Central memory CD8-positive, alpha-beta T cell (primary cell): ENCODE measurements at regions not wholly inside any gene's neighbourhood (a gene's known extent, or its start where the extent isn't known, plus 50 kb on each side); places are given as distances from the start of the nearest gene placed in this dataset.

Source experiments
- ATAC-seq: fragments of 150-1000 bp; cut with Tn5 transposase; replicated peaks from 2 replicates; pipeline ENCODE4 v1.10.0; 2022; ENCODE audit warnings: mild to moderate bottlenecking, moderate FRiP score, moderate number of reproducible peaks; ENCODE audit not compliant: poor library complexity, severe bottlenecking; ENCODE audit errors: extremely low read depth
- DNase-seq, 2 donors: peaks; one replicate each; pipeline ENCODE4 v3.0.0; 2021; ENCODE audit warnings: low spot score in 2 of 2
- H3K27ac Mint-ChIP-seq: one replicate; pipeline ENCODE4 v1.8.0; 2022; ENCODE audit warnings: low read depth, mild to moderate bottlenecking, moderate library complexity, mixed read lengths
- H3K27me3 Mint-ChIP-seq: one replicate; pipeline ENCODE4 v1.8.0; 2022; ENCODE audit warnings: mixed read lengths
- H3K36me3 Mint-ChIP-seq: one replicate; pipeline ENCODE4 v1.8.0; 2022; ENCODE audit warnings: mild to moderate bottlenecking, moderate library complexity, mixed read lengths; ENCODE audit not compliant: insufficient read depth
- H3K4me1 Mint-ChIP-seq: one replicate; pipeline ENCODE4 v1.8.0; 2022; ENCODE audit warnings: mixed read lengths
- H3K4me3 Mint-ChIP-seq: one replicate; pipeline ENCODE4 v1.8.0; 2022; ENCODE audit warnings: mild to moderate bottlenecking, moderate library complexity, mixed read lengths
- H3K9me3 Mint-ChIP-seq: one replicate; pipeline ENCODE4 v1.8.0; 2022; ENCODE audit warnings: mixed read lengths

- H3K4me3 Mint-ChIP-seq: no peak overlapping the region
- DNase-seq: no peak
- no peak for ATAC-seq
- H3K4me1 Mint-ChIP-seq: no peaks in the 10 kb centered on the region
- no peak overlapping the region for H3K27ac Mint-ChIP-seq
- H3K27me3 Mint-ChIP-seq: peaks cover 12% of the 10 kb centered on the region
- no peaks in the 10 kb centered on the region for H3K9me3 Mint-ChIP-seq
- no peaks in the 10 kb centered on the region for H3K36me3 Mint-ChIP-seq
Measured at GRCh38 chr2:215782965-215783364, 230.4 kb downstream of the MREG start.

GRCh38 chr2:215782295-215782694 lies 231.1 kb downstream of the MREG start:
- H3K27ac Mint-ChIP-seq: no peak overlapping the region
- ATAC-seq (no peak), DNase-seq (no peak)
- H3K9me3 Mint-ChIP-seq: no peaks in the 10 kb centered on the region
- H3K36me3 Mint-ChIP-seq: no peaks in the 10 kb centered on the region
- no peak overlapping the region for H3K4me3 Mint-ChIP-seq
- H3K27me3 Mint-ChIP-seq: peaks cover 19% of the 10 kb centered on the region
- H3K4me1 Mint-ChIP-seq: no peaks in the 10 kb centered on the region

- Mint-ChIP-seq H3K36me3 (no peaks in the 10 kb centered on the region), H3K27me3 (peaks cover 30% of the 10 kb centered on the region), H3K4me1 (no peaks in the 10 kb centered on the region), H3K4me3 (no peak overlapping the region), H3K27ac (no peak overlapping the region), H3K9me3 (no peaks in the 10 kb centered on the region)
- no peak for ATAC-seq
- no peak for DNase-seq
Measured at GRCh38 chr2:215780907-215781685, 232.3 kb downstream of the MREG start.

- H3K4me3 Mint-ChIP-seq: no peak overlapping the region
Measured at GRCh38 chr2:215780313-215780712, 233.0 kb downstream of the MREG start.

GRCh38 chr2:215779912-215780311 lies 233.4 kb downstream of the MREG start:
- Mint-ChIP-seq H3K4me1 (no peaks in the 10 kb centered on the region), H3K27ac (no peak overlapping the region), H3K4me3 (no peak overlapping the region), H3K36me3 (no peaks in the 10 kb centered on the region), H3K9me3 (no peaks in the 10 kb centered on the region), H3K27me3 (peaks cover 42% of the 10 kb centered on the region)
- no peak for DNase-seq
- ATAC-seq: no peak

More at GRCh38 chr2:215780313-215780712, 233.0 kb downstream of the MREG start:
- H3K27ac Mint-ChIP-seq: no peak overlapping the region
- H3K27me3 Mint-ChIP-seq: peaks cover 38% of the 10 kb centered on the region
- H3K4me1 Mint-ChIP-seq: no peaks in the 10 kb centered on the region
- no peaks in the 10 kb centered on the region for H3K36me3 Mint-ChIP-seq
- DNase-seq: no peak
- no peak for ATAC-seq
- H3K9me3 Mint-ChIP-seq: no peaks in the 10 kb centered on the region

GRCh38 chr2:215777465-215778044 lies 235.8 kb downstream of the MREG start:
- Mint-ChIP-seq H3K36me3 (no peaks in the 10 kb centered on the region), H3K27me3 (peaks cover 56% of the 10 kb centered on the region), H3K4me1 (no peaks in the 10 kb centered on the region), H3K27ac (no peak overlapping the region), H3K4me3 (no peak overlapping the region), H3K9me3 (no peaks in the 10 kb centered on the region)
- DNase-seq (no peak), ATAC-seq (no peak)

GRCh38 chr2:215775106-215775505 lies 238.2 kb downstream of the MREG start:
- Mint-ChIP-seq H3K27me3 (peaks cover 56% of the 10 kb centered on the region), H3K9me3 (no peaks in the 10 kb centered on the region), H3K4me1 (no peaks in the 10 kb centered on the region), H3K36me3 (no peaks in the 10 kb centered on the region), H3K27ac (no peak overlapping the region), H3K4me3 (no peak overlapping the region)
- DNase-seq: no peak
- no peak for ATAC-seq

GRCh38 chr2:215773728-215774127 lies 239.6 kb downstream of the MREG start:
- no peak for DNase-seq
- H3K9me3 Mint-ChIP-seq: no peaks in the 10 kb centered on the region
- no peaks in the 10 kb centered on the region for H3K36me3 Mint-ChIP-seq
- no peak for ATAC-seq
- peaks cover 61% of the 10 kb centered on the region for H3K27me3 Mint-ChIP-seq
- H3K4me3 Mint-ChIP-seq: no peak overlapping the region
- H3K27ac Mint-ChIP-seq: no peak overlapping the region
- no peaks in the 10 kb centered on the region for H3K4me1 Mint-ChIP-seq

GRCh38 chr2:215772634-215773563 lies 240.5 kb downstream of the MREG start:
- Mint-ChIP-seq H3K36me3 (no peaks in the 10 kb centered on the region), H3K27me3 (peaks cover 63% of the 10 kb centered on the region), H3K4me3 (no peak overlapping the region), H3K4me1 (no peaks in the 10 kb centered on the region), H3K27ac (no peak overlapping the region), H3K9me3 (no peaks in the 10 kb centered on the region)
- DNase-seq (no peak), ATAC-seq (no peak)

GRCh38 chr2:215772003-215772402 lies 241.3 kb downstream of the MREG start:
- H3K36me3 Mint-ChIP-seq: no peaks in the 10 kb centered on the region
- peaks cover 62% of the 10 kb centered on the region for H3K27me3 Mint-ChIP-seq
- ATAC-seq (no peak), DNase-seq (no peak)
- no peak overlapping the region for H3K27ac Mint-ChIP-seq
- no peaks in the 10 kb centered on the region for H3K4me1 Mint-ChIP-seq
- no peak overlapping the region for H3K4me3 Mint-ChIP-seq
- H3K9me3 Mint-ChIP-seq: no peaks in the 10 kb centered on the region

GRCh38 chr2:215771241-215771640 lies 242.1 kb downstream of the MREG start:
- Mint-ChIP-seq H3K36me3 (no peaks in the 10 kb centered on the region), H3K4me1 (no peaks in the 10 kb centered on the region), H3K27me3 (peaks cover 59% of the 10 kb centered on the region), H3K27ac (no peak overlapping the region), H3K9me3 (no peaks in the 10 kb centered on the region), H3K4me3 (no peak overlapping the region)
- DNase-seq (no peak), ATAC-seq (no peak)

GRCh38 chr2:215770668-215771067 lies 242.7 kb downstream of the MREG start:
- H3K27me3 Mint-ChIP-seq: peaks cover 53% of the 10 kb centered on the region
- H3K36me3 Mint-ChIP-seq: no peaks in the 10 kb centered on the region
- H3K4me3 Mint-ChIP-seq: no peak overlapping the region
- H3K27ac Mint-ChIP-seq: no peak overlapping the region
- H3K9me3 Mint-ChIP-seq: no peaks in the 10 kb centered on the region
- H3K4me1 Mint-ChIP-seq: no peaks in the 10 kb centered on the region
- DNase-seq: no peak
- no peak for ATAC-seq
